NCI-H146 treated with DMSO at 0.1 percent for 48 hours (cell line): ENCODE measurements at regions not wholly inside any gene's neighbourhood (a gene's known extent, or its start where the extent isn't known, plus 50 kb on each side); places are given as distances from the start of the nearest gene placed in this dataset.
A peak's percentile ranks its signal among the peaks of the same experiment; 100 is the strongest.
"Not testable (repeated sequence)": the region's sequence is repeated elsewhere in the genome, so short reads cannot be mapped to it uniquely, and the experiment has no call there.

Experiments used
- DNase-seq: peaks from one replicate; lab custom pipeline; 2025; ENCODE audit not compliant: unreplicated experiment; lab: John Stamatoyannopoulos, UW

DNA sequence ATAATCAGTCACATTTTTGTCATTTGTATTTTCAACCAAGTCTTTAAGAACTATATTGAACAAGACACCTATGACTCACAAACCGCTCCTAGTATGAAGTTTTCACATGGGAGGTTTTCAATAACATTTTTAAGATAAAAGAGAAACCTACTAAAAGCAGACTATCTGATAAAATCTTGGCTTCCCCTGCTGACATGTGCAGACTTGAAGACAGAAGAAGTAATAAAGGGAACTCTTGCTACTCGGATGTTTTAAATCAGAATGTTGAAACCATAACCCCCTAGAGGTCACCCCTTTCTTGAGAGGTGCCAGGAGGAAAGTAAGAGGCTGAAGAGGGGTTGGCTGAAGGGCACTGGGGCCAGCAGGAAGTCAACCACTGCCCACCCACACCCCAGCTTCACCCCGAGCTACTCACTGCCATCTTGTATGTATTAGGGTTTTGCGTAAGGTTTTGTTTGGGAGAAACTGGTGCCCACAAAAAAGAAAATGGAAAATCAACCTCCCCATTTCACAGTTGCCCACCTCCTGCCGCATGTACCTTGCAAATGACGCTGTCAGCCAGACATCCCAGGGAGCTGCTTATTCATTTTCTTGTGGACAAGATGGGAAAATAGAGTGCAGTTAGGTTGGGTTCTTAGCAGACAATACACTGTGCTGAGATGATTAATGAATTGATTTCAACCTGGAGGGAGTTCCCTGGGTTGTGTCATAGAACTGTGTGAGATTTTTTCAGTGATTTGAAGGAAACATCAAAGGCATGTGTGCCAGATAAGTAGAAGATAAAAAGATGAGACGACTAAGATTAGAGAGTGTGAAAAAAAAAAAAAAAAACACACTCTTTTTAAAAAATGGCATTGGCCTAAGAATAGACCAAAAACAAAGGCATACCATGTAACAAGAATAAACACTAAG lies 83.2 kb upstream of the TAB2 start:
- peak; percentile 12 for DNase-seq

DNA sequence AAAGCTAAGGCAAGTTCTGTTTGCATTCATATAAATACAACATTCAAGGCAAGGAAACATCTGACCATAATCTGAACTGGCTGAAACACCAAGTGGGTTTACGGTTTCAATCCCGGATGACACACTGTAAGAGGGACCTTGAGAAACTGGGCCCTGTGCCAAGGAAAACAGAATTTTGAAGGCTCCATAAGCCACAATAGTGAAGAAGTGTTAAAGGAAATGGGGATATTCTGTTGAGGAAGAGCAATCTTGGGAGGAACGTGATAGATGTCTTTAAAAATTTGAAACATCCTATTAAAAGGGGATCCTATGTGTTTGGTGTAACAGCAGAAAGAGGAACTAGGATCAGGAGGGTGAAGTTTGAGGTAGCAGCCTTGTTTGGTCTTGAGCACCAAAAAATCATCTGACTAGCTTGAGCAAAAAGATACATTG lies 82.4 kb upstream of the TAB2 start:
- DNase-seq = no peak

DNA sequence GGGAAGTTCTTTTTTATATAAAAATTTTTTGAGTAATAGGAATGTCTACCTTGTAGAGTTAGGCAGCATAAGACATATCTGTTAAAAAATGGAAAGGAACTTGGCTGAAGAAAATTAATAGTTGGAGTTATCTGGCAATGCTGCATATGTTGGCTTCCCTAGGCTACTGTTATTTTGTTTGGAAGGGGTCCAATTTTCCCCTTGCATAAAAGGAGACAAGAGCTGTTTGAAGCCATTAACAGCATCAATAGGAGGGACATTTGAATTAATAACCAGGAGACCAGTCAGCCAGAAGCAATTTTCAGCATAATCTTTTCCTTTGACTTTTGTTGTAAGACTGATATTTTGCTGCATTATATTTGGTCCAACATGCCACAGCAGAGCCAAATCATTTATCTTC lies 80.9 kb upstream of the TAB2 start:
- DNase-seq = peak; percentile 90

GRCh38 chr6:149237464-149237863 lies 80.0 kb upstream of the TAB2 start:
- DNase-seq = no peak

- DNase-seq = no peak
Observed at GRCh38 chr6:149239573-149240209, 77.8 kb upstream of the TAB2 start.

- DNase-seq = no peak
Observed at GRCh38 chr6:149242883-149243282, 74.6 kb upstream of the TAB2 start.

DNA sequence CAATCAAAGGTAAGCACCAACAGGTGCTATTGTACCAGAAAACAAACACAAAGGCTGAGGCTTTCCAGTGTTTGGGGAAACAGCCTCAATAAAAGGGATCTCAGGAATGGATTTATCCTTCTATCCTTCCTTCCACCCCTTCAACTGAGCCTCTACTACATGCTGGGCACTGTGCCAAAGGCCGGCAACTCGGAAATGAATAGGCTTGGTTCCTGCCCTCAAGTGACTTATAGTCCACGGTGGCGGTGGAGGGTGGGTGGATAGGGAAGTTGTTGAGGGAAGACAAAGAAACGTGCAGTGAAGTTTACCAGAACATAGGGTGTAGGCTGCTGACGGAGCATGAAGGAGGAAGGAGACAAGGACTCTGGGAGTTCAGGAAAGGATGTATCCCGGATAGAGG lies 73.4 kb upstream of the TAB2 start:
- no peak for DNase-seq

DNA sequence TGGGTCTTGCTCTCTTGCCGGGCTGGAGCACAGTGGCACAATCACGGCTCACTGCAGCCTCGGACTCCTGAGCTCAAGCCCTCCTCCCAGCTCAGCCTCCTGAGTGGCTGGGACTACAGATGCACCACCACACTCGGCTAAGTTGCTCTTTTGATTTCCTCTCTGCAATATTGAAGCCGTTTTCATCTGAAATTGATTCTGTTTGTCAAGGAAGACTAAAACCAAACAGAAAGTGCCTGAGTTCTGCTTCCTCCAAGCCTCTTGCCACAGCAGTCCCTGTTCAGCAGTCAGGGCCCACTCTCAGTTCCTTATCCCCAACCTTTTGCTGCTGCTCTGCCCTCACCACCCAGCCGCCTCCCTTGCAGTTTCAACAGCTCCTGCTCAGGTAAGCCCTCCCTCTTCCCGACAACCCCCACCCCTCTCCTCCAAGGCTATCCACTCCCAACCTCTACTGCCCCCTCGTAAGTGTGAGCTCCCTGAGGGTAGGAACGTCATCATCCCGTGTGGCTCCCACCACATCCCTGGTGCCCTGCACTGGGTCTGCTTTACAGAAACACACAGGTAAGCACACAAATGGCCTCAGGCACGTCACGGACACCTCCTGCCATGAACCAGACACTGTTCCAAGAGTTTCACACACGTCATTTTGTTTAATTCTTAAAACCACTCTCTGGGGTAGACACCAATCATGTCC lies 70.7 kb upstream of the TAB2 start:
- no peak for DNase-seq

- DNase-seq = no peak
Observed at GRCh38 chr6:149247385-149247763, 70.1 kb upstream of the TAB2 start.

DNA sequence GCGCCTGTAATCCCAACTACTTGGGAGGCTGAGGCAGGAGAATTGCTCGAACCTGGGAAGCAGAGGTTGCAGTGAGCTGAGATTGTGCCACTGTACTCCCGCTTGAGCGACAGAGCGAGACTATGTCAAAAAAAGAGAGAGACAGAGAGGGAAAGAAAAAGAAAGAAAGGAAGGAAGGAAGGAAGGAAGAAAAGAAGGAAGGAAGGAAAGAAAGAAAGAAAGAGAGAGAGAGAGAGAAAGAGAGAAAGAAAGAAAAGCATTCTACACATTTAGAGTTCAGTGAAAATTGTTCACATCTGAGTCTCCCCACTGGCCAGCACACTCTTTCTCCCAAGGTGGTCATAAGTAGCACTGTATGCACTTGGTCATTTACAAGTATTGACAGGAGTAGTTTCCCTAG lies 69.2 kb upstream of the TAB2 start:
- DNase-seq = not testable (repeated sequence)

GRCh38 chr6:149248693-149249369 lies 68.7 kb upstream of the TAB2 start:
- DNase-seq = no peak

DNA sequence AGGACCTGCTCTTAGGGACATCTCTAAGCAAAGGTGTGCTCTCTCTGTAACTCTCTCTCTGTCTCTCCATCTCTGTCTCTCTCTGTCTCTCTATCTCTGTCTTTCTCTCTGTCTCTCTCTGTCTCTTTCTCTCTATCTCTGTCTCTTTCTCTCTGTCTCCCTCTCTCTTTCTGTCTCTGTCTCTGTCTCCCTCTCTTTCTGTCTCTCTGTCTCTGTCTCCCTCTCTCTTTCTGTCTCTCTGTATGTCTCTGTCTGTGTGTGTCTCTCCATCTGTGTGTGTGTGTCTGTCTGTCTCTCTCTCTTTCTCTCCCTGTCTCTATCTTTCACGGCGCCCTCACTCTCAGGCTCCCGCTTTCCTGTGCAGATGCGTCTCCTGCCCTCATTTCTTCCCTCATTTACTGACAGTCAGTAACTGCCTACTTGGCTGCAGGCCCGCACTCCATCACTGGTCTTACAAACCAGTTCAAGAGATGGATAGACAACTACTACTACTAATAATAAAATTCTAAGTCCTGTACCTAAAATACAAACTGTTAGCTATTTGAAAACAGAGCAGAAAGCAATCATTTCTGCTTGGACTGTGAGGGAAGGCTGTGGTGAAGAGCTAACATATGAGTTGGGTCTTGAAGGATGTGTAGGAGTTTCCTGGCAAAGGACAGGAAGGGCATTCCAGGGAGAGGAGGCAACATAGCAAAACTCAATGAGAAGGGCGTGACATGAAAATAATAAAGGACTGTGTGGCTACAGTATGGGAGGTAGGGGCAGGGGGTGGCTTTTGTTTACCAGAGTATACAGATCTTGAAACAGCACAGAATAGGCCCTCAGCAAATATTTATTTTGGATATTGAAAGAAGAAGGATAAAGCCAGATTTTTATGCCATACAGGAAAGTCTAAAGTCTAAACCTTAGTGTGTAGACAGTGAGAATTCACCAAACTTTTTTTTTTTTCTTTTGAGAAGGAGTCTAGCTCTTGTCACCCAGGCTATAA lies 67.8 kb upstream of the TAB2 start:
- no peak for DNase-seq

DNA sequence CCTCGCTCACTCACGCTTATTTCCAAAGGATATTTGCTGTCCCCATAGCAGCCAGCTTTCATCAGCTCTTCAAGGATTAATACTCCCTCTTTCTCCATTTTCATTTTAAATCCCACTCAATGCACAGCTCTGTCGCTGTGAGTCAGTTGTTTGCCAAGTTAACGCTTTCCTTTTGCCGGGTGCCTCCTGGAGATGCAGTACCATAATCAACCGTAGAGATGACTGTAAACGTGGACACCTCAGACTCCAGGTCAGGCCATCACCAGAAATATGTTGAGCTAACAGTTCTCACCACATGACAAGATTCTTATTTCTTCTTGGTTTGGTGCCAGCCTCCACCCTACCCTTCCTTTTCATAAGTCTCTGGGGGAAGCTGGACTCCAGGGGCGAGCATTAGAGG lies 66.6 kb upstream of the TAB2 start:
- no peak for DNase-seq

DNA sequence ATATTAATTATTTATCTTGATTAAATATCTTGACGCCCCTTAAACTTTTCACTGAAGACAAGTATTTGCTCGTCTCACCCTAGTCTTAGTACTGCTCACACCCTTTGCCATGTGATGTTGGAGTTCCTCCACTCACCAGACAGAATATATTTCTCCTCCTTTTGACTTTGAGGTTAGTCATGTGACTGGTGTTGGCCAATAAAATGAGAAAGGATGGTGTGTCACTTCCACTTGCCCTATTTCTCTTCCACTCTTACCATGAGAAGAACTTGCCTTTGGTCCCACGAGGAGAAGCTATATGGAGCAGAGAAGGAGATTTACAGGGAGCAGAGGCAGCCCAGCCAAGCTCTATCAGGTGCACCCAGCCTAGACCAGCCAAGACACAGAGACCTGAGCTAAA lies 64.9 kb upstream of the TAB2 start:
- no peak for DNase-seq

DNA sequence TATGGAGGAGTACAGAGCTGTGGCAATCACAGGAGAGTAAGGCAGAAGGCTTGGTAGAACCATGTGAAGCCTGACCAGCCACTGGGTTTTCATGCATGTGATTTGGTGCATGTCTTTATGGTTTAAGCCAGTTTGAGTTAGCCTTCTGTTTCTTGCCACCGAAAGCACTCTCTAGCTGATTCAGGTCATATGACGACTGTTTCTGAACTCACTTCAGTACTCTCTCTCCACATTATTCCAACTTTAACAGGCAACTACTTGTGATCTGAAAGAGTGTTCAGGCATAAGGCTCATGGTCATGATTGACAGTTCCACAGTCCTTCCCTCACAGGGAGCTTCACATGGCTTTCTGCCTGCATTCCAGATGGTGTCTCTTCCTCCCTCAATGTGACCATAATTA lies 63.3 kb upstream of the TAB2 start:
- no peak for DNase-seq

DNA sequence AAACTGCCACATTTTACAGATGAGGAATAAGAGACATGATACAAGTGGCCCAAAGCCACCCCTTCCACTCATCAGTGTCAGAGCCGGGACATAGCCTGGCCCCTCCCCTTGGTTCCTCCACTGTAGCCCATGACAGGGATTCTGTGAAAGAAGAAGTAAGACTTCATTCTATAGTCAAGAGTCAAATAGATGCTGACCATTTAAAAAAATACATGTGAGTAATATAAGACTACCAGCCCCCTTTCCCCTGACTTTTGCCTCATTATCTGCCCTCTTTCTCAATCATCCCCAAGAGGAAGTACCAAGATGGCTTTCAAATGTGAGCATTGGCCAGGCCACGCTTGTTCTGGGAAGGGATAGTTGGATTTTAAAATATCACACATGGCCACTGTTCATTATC lies 57.8 kb upstream of the TAB2 start:
- no peak for DNase-seq

GRCh38 chr6:149260214-149260874 lies 57.2 kb upstream of the TAB2 start:
- DNase-seq = no peak

GRCh38 chr6:149261364-149262040 lies 56.0 kb upstream of the TAB2 start:
- no peak for DNase-seq

DNA sequence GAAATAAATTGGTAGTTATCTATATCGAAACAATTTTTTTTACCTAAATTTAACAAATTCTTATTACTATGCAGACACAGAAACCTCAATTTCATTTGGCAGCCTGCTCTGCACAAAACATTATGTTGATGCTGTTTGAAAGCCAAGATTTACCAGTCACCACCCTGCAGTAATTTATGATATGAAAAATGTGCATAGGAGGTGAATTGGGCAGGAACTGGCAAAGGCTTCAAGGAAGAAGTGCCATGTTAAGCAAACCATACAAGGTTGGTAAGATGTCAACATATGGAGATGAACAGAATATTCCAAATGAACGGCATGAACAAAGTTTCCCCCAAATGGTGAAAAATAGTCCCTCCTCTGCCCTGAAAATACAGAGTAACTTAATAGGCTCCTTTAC lies 54.2 kb upstream of the TAB2 start:
- no peak for DNase-seq
